Body of pancreas (tissue), 4 donors: ENCODE measurements at regions not wholly inside any gene's neighbourhood (a gene's known extent, or its start where the extent isn't known, plus 50 kb on each side); places are given as distances from the start of the nearest gene placed in this dataset.

Experiments used
- ATAC-seq: fragments of 150-250 bp; one replicate; pipeline ENCODE4 v1.9.1; 2016
- DNase-seq, 4 donors: peaks; one replicate each; pipeline ENCODE4 v3.0.0-alpha.2; 2019
- H3K27ac ChIP-seq, 4 donors: fragments of 200-600 bp; sonication (generic); 1 replicate in 3 of 4; 2 replicates in 1 of 4; pipeline versions ENCODE4 v1.5.1 to v1.6.1; 2016 to 2019; ENCODE audit warnings: mild to moderate bottlenecking in 1 of 4, mixed read lengths in 1 of 4, moderate library complexity in 1 of 4
- H3K27me3 ChIP-seq, 2 donors: fragments of 200-600 bp; sonication (generic); one replicate each; pipeline ENCODE4 v1.6.0; 2016; ENCODE audit warnings: mild to moderate bottlenecking in 1 of 2
- H3K36me3 ChIP-seq, 2 donors: fragments of 200-600 bp; sonication (generic); replicated peaks in 1 of 2; 2 replicates each; pipeline ENCODE4 v1.5.1; 2016; ENCODE audit warnings: low read depth in 2 of 2; ENCODE audit not compliant: insufficient read depth in 1 of 2
- H3K4me1 ChIP-seq: fragments of 200-600 bp; sonication (generic); one replicate; pipeline ENCODE4 v1.6.0; 2016
- H3K4me3 ChIP-seq, 2 donors: fragments of 200-600 bp; sonication (generic); 1 replicate in 1 of 2; 2 replicates in 1 of 2; pipeline ENCODE4 v1.5.1; 2016 to 2019
- H3K9me3 ChIP-seq, 3 donors: fragments of 200-600 bp; sonication (generic); 1 replicate in 2 of 3; 2 replicates in 1 of 3; pipeline ENCODE4 v1.5.1; 2016
- CTCF ChIP-seq, 7 experiments: fragments of 450-650 bp in 4 of 7; fragments of 200-600 bp in 3 of 7; sonication (generic) in 3 of 7; IDR thresholded peaks; one replicate each; pipeline ENCODE4 v1.5.1; 2016 to 2019; ENCODE audit warnings: antibody characterized with exemption in 7 of 7
- POLR2A ChIP-seq, 3 donors: fragments of 450-650 bp; IDR thresholded peaks; one replicate each; pipeline ENCODE4 v1.6.1; 2016; ENCODE audit warnings: antibody characterized with exemption in 3 of 3, mild to moderate bottlenecking in 2 of 3
- WGBS, 2 donors: methylation state at CpG; one replicate each; pipeline ENCODE4 v1.1.5; 2017; 5-methylcytosine and 5-hydroxymethylcytosine counted together
- intact Hi-C: fragments of 100-400 bp; cut with DNase I; formaldehyde crosslinking; loops from one replicate; pipeline ENCODE4 v1.15.1; 2023

- no peaks in the 10 kb centered on the region for H3K36me3 ChIP-seq
- intact Hi-C loops: no loop called here
- WGBS, 2 donors: 78 to 82% methylated on average over 3 of the region's 3 CpGs
- H3K27ac ChIP-seq: no peak overlapping the region
- no peak for DNase-seq
- peaks cover 0 to 9% (median 0%) of the 10 kb centered on the region in 3 donors for H3K9me3 ChIP-seq
- no peak overlapping the region for H3K4me3 ChIP-seq
- no peak for TF ChIP-seq POLR2A (IDR thresholded peaks at IDR 0.05)
- TF ChIP-seq CTCF (IDR thresholded peaks at IDR 0.05): no peak
- H3K4me1 ChIP-seq: no peaks in the 10 kb centered on the region
- H3K27me3 ChIP-seq: no peaks in the 10 kb centered on the region
- no peak for ATAC-seq
Observed at GRCh38 chr18:54086863-54087262, 137.6 kb downstream of the MBD2 start.

DNA sequence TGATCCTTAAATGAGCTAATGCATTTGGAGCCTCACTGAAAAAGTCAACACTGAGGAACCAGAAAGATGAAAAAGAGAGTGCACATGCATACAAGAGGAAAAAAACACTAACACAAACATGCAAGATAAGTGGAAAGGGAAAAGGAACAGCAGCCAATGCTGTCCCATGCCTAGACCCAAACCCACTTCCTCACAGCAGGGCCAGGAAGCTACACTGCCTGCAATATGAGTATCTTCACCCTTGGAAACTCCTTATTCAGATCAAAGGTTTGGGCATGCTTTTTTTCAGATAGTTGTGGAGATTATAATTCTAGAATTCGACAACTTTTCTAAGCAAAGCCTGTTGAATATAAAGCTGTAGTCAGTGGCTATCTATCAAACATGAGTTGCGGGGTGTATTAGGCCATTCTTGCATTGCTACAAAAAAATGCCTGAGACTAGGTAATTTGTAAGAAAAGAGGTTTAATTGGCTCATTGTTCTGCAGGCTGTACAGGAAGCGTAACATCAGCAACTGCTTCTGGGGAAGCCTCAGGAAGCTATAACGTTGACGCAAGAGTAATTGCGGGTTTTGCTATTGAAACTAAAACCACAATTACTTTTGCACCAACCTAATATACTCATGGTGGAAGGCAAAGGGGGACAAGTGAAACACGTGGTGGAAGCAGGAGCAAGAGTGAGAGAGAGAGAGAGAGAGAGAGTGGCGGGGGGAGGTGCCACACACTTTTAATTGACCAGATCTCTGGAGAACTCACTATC, 138.2 kb downstream of the MBD2 start:
- Histone ChIP-seq H3K9me3 (peaks cover 0 to 9% (median 0%) of the 10 kb centered on the region in 3 donors), H3K4me3 (no peak overlapping the region), H3K27ac (no peak overlapping the region), H3K27me3 (no peaks in the 10 kb centered on the region), H3K4me1 (no peaks in the 10 kb centered on the region), H3K36me3 (no peaks in the 10 kb centered on the region)
- ATAC-seq (no peak), DNase-seq (no peak)
- TF ChIP-seq POLR2A (IDR thresholded peaks at IDR 0.05): no peak
- TF ChIP-seq CTCF (IDR thresholded peaks at IDR 0.05): no peak
- intact Hi-C loops: no loop called here
- WGBS, 2 donors: 65 to 79% methylated on average over 8 of the region's 8 CpGs

DNA sequence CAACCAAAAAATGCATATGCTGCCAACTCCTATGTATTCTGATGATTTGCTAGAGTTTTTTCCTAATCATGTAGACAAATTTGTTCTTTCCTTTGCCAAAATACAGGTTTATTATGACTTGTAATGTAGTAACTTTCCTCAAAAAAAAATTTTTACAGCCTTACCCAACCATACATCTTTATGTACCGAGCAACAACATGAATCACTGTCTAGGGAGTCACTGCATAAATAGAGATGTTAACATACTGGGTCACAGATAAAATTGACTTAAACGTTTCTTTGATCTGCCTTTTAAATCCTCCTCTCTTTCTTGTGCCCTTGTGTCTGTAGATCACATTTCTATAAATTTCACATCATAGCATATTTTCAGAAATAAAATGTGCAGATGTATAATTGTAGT, 143.6 kb downstream of the MBD2 start:
- Histone ChIP-seq H3K36me3 (no peaks in the 10 kb centered on the region), H3K27ac (no peak overlapping the region), H3K27me3 (no peaks in the 10 kb centered on the region), H3K4me1 (no peaks in the 10 kb centered on the region), H3K4me3 (no peak overlapping the region), H3K9me3 (peaks cover 0 to 9% (median 0%) of the 10 kb centered on the region in 3 donors)
- ATAC-seq (no peak), DNase-seq (no peak)
- intact Hi-C loops: no loop called here
- TF ChIP-seq POLR2A (IDR thresholded peaks at IDR 0.05) (no peak), CTCF (IDR thresholded peaks at IDR 0.05) (no peak)
- WGBS, 2 donors: 58 to 60% methylated on average over 2 of the region's 2 CpGs

GRCh38 chr18:54076166-54076565, 148.3 kb downstream of the MBD2 start:
- intact Hi-C loops: no loop called here
- TF ChIP-seq CTCF (IDR thresholded peaks at IDR 0.05): no peak
- no peak for TF ChIP-seq POLR2A (IDR thresholded peaks at IDR 0.05)
- WGBS, 2 donors: 52 to 83% methylated on average over 1 of the region's 1 CpG
- Histone ChIP-seq H3K36me3 (no peaks in the 10 kb centered on the region), H3K9me3 (no peaks in the 10 kb centered on the region), H3K27me3 (no peaks in the 10 kb centered on the region), H3K27ac (no peak overlapping the region), H3K4me3 (no peak overlapping the region), H3K4me1 (no peaks in the 10 kb centered on the region)
- ATAC-seq (no peak), DNase-seq (no peak)

- ATAC-seq (no peak), DNase-seq (no peak)
- Histone ChIP-seq H3K27me3 (no peaks in the 10 kb centered on the region), H3K4me1 (no peaks in the 10 kb centered on the region), H3K27ac (no peak overlapping the region), H3K9me3 (no peaks in the 10 kb centered on the region), H3K36me3 (no peaks in the 10 kb centered on the region), H3K4me3 (no peak overlapping the region)
- intact Hi-C loops: no loop called here
- no peak for TF ChIP-seq POLR2A (IDR thresholded peaks at IDR 0.05)
- WGBS, 2 donors: 68 to 72% methylated on average over 3 of the region's 3 CpGs
Observed at GRCh38 chr18:54075689-54076088, 148.8 kb downstream of the MBD2 start.
